Uterus (tissue), 3 donors: ENCODE measurements at regions not wholly inside any gene's neighbourhood (a gene's known extent, or its start where the extent isn't known, plus 50 kb on each side); places are given as distances from the start of the nearest gene placed in this dataset.
"Not testable (repeated sequence)": the region's sequence is repeated elsewhere in the genome, so short reads cannot be mapped to it uniquely, and the experiment has no call there.

Experiments used
- DNase-seq, 2 donors: peaks; one replicate each; pipeline ENCODE4 v3.0.0-alpha.2; 2019 to 2020
- H3K27ac ChIP-seq, 2 donors: fragments of 200-600 bp; sonication (generic); 1 replicate in 1 of 2; 2 replicates in 1 of 2; pipeline ENCODE4 v1.5.1; 2016 to 2018
- H3K27me3 ChIP-seq, 2 donors: fragments of 200-600 bp; sonication (generic); one replicate each; pipeline ENCODE4 v1.5.1; 2018 to 2019; ENCODE audit warnings: control low read depth in 1 of 2
- H3K36me3 ChIP-seq, 2 donors: fragments of 200-600 bp; sonication (generic); one replicate each; pipeline ENCODE4 v1.5.1; 2019; ENCODE audit warnings: control low read depth in 1 of 2
- H3K4me1 ChIP-seq, 2 donors: fragments of 200-600 bp; sonication (generic); one replicate each; pipeline ENCODE4 v1.5.1; 2018 to 2019; ENCODE audit warnings: control low read depth in 1 of 2
- H3K4me3 ChIP-seq, 2 donors: fragments of 200-600 bp; sonication (generic); 1 replicate in 1 of 2; 2 replicates in 1 of 2; pipeline ENCODE4 v1.5.1; 2018 to 2019; ENCODE audit warnings: mild to moderate bottlenecking in 1 of 2
- H3K9me3 ChIP-seq, 2 donors: fragments of 200-600 bp; sonication (generic); one replicate each; pipeline ENCODE4 v1.5.1; 2019; ENCODE audit warnings: control low read depth in 1 of 2
- POLR2A ChIP-seq, 2 donors: fragments of 450-650 bp; IDR thresholded peaks; one replicate each; pipeline ENCODE4 v1.6.1; 2016; ENCODE audit warnings: antibody characterized with exemption in 2 of 2, mild to moderate bottlenecking in 1 of 2, moderate library complexity in 1 of 2
- intact Hi-C: fragments of 100-400 bp; cut with DNase I; formaldehyde crosslinking; loops from one replicate; pipeline ENCODE4 v1.15.1; 2023; ENCODE audit warnings: low total_unique reads
- TF ChIP-seq, protein P1 (sequence below), 4 experiments: fragments of 200-600 bp in 2 of 4; fragments of 450-650 bp in 2 of 4; sonication (generic) in 2 of 4; IDR thresholded peaks; one replicate each; pipeline ENCODE4 v1.5.1; 2016 to 2019; ENCODE audit warnings: antibody characterized with exemption in 4 of 4, mild to moderate bottlenecking in 2 of 4, moderate library complexity in 1 of 4
- donor health status: DM: yes; HTN: yes; CAD: no.

GRCh38 chrX:76827672-76828071 lies 400.2 kb downstream of the MAGEE1 start:
- no peaks in the 10 kb centered on the region for H3K9me3 ChIP-seq
- H3K4me3 ChIP-seq, result no peak overlapping the region
- no peaks in the 10 kb centered on the region for H3K36me3 ChIP-seq
- intact Hi-C loops, result no loop called here
- DNase-seq, result no peak
- H3K27ac ChIP-seq, result no peak overlapping the region
- H3K4me1 ChIP-seq, result no peaks in the 10 kb centered on the region
- no peaks in the 10 kb centered on the region for H3K27me3 ChIP-seq
- no peak for TF ChIP-seq POLR2A (IDR thresholded peaks at IDR 0.05)
- TF ChIP-seq, protein P1, sequence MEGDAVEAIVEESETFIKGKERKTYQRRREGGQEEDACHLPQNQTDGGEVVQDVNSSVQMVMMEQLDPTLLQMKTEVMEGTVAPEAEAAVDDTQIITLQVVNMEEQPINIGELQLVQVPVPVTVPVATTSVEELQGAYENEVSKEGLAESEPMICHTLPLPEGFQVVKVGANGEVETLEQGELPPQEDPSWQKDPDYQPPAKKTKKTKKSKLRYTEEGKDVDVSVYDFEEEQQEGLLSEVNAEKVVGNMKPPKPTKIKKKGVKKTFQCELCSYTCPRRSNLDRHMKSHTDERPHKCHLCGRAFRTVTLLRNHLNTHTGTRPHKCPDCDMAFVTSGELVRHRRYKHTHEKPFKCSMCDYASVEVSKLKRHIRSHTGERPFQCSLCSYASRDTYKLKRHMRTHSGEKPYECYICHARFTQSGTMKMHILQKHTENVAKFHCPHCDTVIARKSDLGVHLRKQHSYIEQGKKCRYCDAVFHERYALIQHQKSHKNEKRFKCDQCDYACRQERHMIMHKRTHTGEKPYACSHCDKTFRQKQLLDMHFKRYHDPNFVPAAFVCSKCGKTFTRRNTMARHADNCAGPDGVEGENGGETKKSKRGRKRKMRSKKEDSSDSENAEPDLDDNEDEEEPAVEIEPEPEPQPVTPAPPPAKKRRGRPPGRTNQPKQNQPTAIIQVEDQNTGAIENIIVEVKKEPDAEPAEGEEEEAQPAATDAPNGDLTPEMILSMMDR (IDR thresholded peaks at IDR 0.05), result no peak

- H3K4me1 ChIP-seq, H3K4me3 ChIP-seq, H3K9me3 ChIP-seq, H3K36me3 ChIP-seq, intact Hi-C loops, DNase-seq, H3K27me3 ChIP-seq, H3K27ac ChIP-seq: not testable (repeated sequence)
Measured at GRCh38 chrX:76840902-76841301, 413.4 kb downstream of the MAGEE1 start.

DNA sequence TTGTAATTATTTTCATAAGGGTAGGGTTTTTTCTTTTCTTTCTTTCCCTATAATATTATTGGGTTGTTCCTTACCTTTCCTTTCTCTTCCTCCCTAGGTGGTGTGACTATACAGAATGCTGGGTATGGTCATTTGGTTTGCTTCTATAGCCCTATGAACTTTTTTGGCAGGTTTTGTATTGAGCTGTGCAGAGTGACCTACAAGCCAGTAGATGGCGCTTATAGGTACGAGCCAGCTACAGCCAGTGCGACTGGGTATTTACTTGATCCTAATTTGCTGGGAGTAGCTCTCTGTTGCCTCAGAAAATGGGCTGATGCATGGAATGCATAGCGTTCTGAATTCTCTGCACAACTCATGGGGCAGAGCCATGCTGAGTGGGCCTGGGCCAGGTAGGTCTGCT lies 423.3 kb downstream of the MAGEE1 start:
- no peaks in the 10 kb centered on the region for H3K9me3 ChIP-seq
- no peaks in the 10 kb centered on the region for H3K4me1 ChIP-seq
- H3K27ac ChIP-seq, result no peak overlapping the region
- no peak overlapping the region for H3K4me3 ChIP-seq
- no peaks in the 10 kb centered on the region for H3K27me3 ChIP-seq
- H3K36me3 ChIP-seq, result no peaks in the 10 kb centered on the region
- no peak for DNase-seq
- TF ChIP-seq, protein P1 (IDR thresholded peaks at IDR 0.05), result no peak
- no peak for TF ChIP-seq POLR2A (IDR thresholded peaks at IDR 0.05)
- intact Hi-C loops, result no loop called here

- intact Hi-C loops, result no loop called here
- Histone ChIP-seq H3K27ac (no peak overlapping the region), H3K36me3 (no peaks in the 10 kb centered on the region), H3K27me3 (no peaks in the 10 kb centered on the region), H3K9me3 (no peaks in the 10 kb centered on the region), H3K4me1 (no peaks in the 10 kb centered on the region), H3K4me3 (no peak overlapping the region)
- DNase-seq, result no peak
- TF ChIP-seq, protein P1 (IDR thresholded peaks at IDR 0.05), result no peak
- no peak for TF ChIP-seq POLR2A (IDR thresholded peaks at IDR 0.05)
Measured at GRCh38 chrX:76862509-76862908, 435.0 kb downstream of the MAGEE1 start.

GRCh38 chrX:76893930-76894329 lies 466.4 kb downstream of the MAGEE1 start:
- H3K4me1 ChIP-seq, result no peaks in the 10 kb centered on the region
- no peaks in the 10 kb centered on the region for H3K36me3 ChIP-seq
- H3K27ac ChIP-seq, result no peak overlapping the region
- DNase-seq, result no peak
- H3K9me3 ChIP-seq, result no peaks in the 10 kb centered on the region
- no peak overlapping the region for H3K4me3 ChIP-seq
- no peaks in the 10 kb centered on the region for H3K27me3 ChIP-seq
- intact Hi-C loops, result no loop called here
- TF ChIP-seq, protein P1 (IDR thresholded peaks at IDR 0.05), result no peak
- TF ChIP-seq POLR2A (IDR thresholded peaks at IDR 0.05), result no peak

DNA sequence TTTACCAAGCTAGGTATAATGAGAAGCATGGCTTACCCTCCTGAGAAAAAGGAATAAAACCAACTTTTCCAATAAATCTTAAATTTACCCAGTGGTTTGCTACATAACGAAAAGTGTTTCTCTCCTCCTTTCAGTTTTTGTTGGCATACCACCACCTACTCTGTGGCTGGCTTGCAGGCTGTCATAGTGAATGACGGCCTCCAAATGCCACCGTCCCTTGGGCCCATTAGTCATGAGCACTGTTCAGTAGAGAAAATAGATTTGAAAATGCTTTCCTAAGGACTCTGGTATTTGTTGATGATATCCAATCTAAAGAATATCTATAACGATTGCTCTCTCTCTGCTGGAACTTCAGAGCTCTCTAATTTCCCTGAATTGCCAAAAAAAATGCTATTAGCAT lies 488.3 kb downstream of the MAGEE1 start:
- intact Hi-C loops, result no loop called here
- Histone ChIP-seq H3K4me3 (no peak overlapping the region), H3K27ac (no peak overlapping the region), H3K9me3 (no peaks in the 10 kb centered on the region), H3K36me3 (no peaks in the 10 kb centered on the region), H3K4me1 (no peaks in the 10 kb centered on the region), H3K27me3 (no peaks in the 10 kb centered on the region)
- DNase-seq, result no peak
- TF ChIP-seq POLR2A (IDR thresholded peaks at IDR 0.05), result no peak
- TF ChIP-seq, protein P1 (IDR thresholded peaks at IDR 0.05), result no peak
